ENCODE measurements at regions not wholly inside any gene's neighbourhood (a gene's known extent, or its start where the extent isn't known, plus 50 kb on each side); places are given as distances from the start of the nearest gene placed in this dataset.

- no peak overlapping the region for H3K4me3 Mint-ChIP-seq (ENCODE audit: unreplicated experiment)
- no peak for TF ChIP-seq CTCF (IDR thresholded peaks at IDR 0.05)
These were observed 186.6 kb downstream of the URB2 start for GRCh38 chr1:229812693-229813092.

GRCh38 chr1:229815076-229815475, 189.0 kb downstream of the URB2 start:
- no peak for TF ChIP-seq CTCF (IDR thresholded peaks at IDR 0.05)
- peaks cover 53% of the 10 kb centered on the region for H3K27me3 Mint-ChIP-seq (ENCODE audit: unreplicated experiment)
- H3K9me3 Mint-ChIP-seq (ENCODE audit: unreplicated experiment): peaks cover 10% of the 10 kb centered on the region
- H3K27ac Mint-ChIP-seq (ENCODE audit: unreplicated experiment): no peak overlapping the region
- no peak for DNase-seq (ENCODE audit: extremely low spot score, unreplicated experiment)
- no peak overlapping the region for H3K4me3 Mint-ChIP-seq (ENCODE audit: unreplicated experiment)
- H3K36me3 Mint-ChIP-seq (ENCODE audit: unreplicated experiment): no peaks in the 10 kb centered on the region
- peaks cover 4% of the 10 kb centered on the region for H3K4me1 Mint-ChIP-seq (ENCODE audit: unreplicated experiment)

More at GRCh38 chr1:229812693-229813092, 186.6 kb downstream of the URB2 start:
- Mint-ChIP-seq H3K27me3 (ENCODE audit: unreplicated experiment) (peaks cover 46% of the 10 kb centered on the region), H3K4me1 (ENCODE audit: unreplicated experiment) (peaks cover 4% of the 10 kb centered on the region), H3K27ac (ENCODE audit: unreplicated experiment) (no peak overlapping the region), H3K9me3 (ENCODE audit: unreplicated experiment) (peaks cover 14% of the 10 kb centered on the region), H3K36me3 (ENCODE audit: unreplicated experiment) (no peaks in the 10 kb centered on the region)
- no peak for DNase-seq (ENCODE audit: extremely low spot score, unreplicated experiment)

GRCh38 chr1:229815961-229816360, 189.9 kb downstream of the URB2 start:
- no peak for TF ChIP-seq CTCF (IDR thresholded peaks at IDR 0.05)
- Mint-ChIP-seq H3K9me3 (ENCODE audit: unreplicated experiment) (peaks cover 2% of the 10 kb centered on the region), H3K27me3 (ENCODE audit: unreplicated experiment) (peaks cover 48% of the 10 kb centered on the region), H3K36me3 (ENCODE audit: unreplicated experiment) (no peaks in the 10 kb centered on the region), H3K4me1 (ENCODE audit: unreplicated experiment) (peaks cover 4% of the 10 kb centered on the region), H3K27ac (ENCODE audit: unreplicated experiment) (no peak overlapping the region), H3K4me3 (ENCODE audit: unreplicated experiment) (no peak overlapping the region)
- no peak for DNase-seq (ENCODE audit: extremely low spot score, unreplicated experiment)

- no peak for TF ChIP-seq CTCF (IDR thresholded peaks at IDR 0.05)
- H3K27ac Mint-ChIP-seq (ENCODE audit: unreplicated experiment): no peak overlapping the region
- no peaks in the 10 kb centered on the region for H3K9me3 Mint-ChIP-seq (ENCODE audit: unreplicated experiment)
- H3K4me3 Mint-ChIP-seq (ENCODE audit: unreplicated experiment): no peak overlapping the region
- DNase-seq (ENCODE audit: extremely low spot score, unreplicated experiment): no peak
- peaks cover 43% of the 10 kb centered on the region for H3K27me3 Mint-ChIP-seq (ENCODE audit: unreplicated experiment)
- H3K36me3 Mint-ChIP-seq (ENCODE audit: unreplicated experiment): no peaks in the 10 kb centered on the region
- peaks cover 4% of the 10 kb centered on the region for H3K4me1 Mint-ChIP-seq (ENCODE audit: unreplicated experiment)
These were observed 191.9 kb downstream of the URB2 start for GRCh38 chr1:229817936-229818335.

- H3K4me1 Mint-ChIP-seq (ENCODE audit: unreplicated experiment): peaks cover 4% of the 10 kb centered on the region
These were observed 193.0 kb downstream of the URB2 start for GRCh38 chr1:229819091-229819490.

More at GRCh38 chr1:229819091-229819490, 193.0 kb downstream of the URB2 start:
- no peak for TF ChIP-seq CTCF (IDR thresholded peaks at IDR 0.05)
- DNase-seq (ENCODE audit: extremely low spot score, unreplicated experiment): no peak
- Mint-ChIP-seq H3K9me3 (ENCODE audit: unreplicated experiment) (no peaks in the 10 kb centered on the region), H3K27me3 (ENCODE audit: unreplicated experiment) (peaks cover 52% of the 10 kb centered on the region), H3K36me3 (ENCODE audit: unreplicated experiment) (no peaks in the 10 kb centered on the region), H3K27ac (ENCODE audit: unreplicated experiment) (no peak overlapping the region), H3K4me3 (ENCODE audit: unreplicated experiment) (no peak overlapping the region)
